ENCODE measurements at regions not wholly inside any gene's neighbourhood (a gene's known extent, or its start where the extent isn't known, plus 50 kb on each side); places are given as distances from the start of the nearest gene placed in this dataset.

DNA sequence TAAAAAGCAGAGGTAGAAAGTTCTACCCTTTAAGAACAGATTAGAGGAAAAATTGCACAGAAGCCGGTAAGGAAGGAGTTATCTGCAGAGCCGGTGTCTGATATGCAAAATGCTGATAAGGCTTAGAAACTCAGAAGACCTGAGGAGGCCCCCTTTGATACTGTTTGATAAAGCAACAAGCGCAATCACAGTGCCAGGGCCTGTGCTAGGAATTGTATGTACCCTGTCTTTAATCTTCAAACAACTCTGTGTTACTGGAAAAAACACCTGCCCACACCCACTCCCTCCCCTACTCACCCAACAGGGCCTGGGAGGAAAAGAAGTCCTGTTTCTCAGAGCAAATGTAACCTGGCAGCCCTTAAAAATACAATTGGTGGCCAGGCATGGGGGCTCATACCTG is 112.7 kb upstream of the FUT8 start:
- Histone ChIP-seq H3K36me3 (no peaks in the 10 kb centered on the region), H3K27ac (replicated peaks) (no peak overlapping the region), H3K27me3 (ENCODE audit: low read depth) (peaks cover 6% of the 10 kb centered on the region), H3K9me3 (replicated peaks) (no peaks in the 10 kb centered on the region), H3K4me1 (no peaks in the 10 kb centered on the region), H3K4me3 (no peak overlapping the region)
- DNase-seq = no peak
- intact Hi-C loops (cut with micrococcal nuclease) = no loop called here
- TF ChIP-seq, protein P1, sequence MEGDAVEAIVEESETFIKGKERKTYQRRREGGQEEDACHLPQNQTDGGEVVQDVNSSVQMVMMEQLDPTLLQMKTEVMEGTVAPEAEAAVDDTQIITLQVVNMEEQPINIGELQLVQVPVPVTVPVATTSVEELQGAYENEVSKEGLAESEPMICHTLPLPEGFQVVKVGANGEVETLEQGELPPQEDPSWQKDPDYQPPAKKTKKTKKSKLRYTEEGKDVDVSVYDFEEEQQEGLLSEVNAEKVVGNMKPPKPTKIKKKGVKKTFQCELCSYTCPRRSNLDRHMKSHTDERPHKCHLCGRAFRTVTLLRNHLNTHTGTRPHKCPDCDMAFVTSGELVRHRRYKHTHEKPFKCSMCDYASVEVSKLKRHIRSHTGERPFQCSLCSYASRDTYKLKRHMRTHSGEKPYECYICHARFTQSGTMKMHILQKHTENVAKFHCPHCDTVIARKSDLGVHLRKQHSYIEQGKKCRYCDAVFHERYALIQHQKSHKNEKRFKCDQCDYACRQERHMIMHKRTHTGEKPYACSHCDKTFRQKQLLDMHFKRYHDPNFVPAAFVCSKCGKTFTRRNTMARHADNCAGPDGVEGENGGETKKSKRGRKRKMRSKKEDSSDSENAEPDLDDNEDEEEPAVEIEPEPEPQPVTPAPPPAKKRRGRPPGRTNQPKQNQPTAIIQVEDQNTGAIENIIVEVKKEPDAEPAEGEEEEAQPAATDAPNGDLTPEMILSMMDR (IDR thresholded peaks at IDR 0.05; ENCODE audit: borderline replicate concordance) = no peak

DNA sequence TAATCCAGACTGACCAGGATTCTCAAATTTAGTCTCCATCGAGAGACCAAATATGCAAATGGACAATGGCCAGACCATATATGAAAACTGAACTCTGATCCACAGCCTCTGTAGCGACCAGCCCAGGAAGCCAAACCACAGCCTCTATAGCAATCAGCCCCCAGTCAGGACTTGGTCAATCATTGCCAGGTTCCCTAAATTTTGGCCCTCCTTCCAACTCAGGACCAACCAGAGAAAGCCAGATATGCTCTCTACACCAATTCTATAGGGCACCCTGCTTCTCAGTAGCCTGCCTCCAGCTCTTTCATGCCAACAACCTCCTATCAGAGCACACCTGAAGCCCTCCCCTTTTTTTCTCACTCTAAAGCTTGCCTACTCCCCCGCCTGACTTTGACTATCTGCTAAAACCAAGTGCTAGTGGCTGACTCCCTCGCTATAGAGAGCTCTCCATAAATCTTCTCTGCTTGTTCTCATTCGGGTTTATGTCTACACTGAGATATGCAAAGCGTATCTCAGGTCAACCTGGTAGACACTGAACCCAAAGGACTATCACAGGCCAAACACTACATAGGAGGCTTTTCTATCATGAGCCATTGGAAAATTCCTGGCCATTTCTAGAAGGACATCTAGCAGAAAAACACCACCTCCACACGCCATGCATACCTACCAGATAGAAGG is 110.5 kb upstream of the FUT8 start:
- intact Hi-C loops (cut with micrococcal nuclease) = no loop called here
- Histone ChIP-seq H3K36me3 (no peaks in the 10 kb centered on the region), H3K27me3 (ENCODE audit: low read depth) (peaks cover 6% of the 10 kb centered on the region), H3K4me1 (no peaks in the 10 kb centered on the region), H3K4me3 (no peak overlapping the region), H3K27ac (replicated peaks) (no peak overlapping the region), H3K9me3 (replicated peaks) (no peaks in the 10 kb centered on the region)
- DNase-seq = no peak
- TF ChIP-seq, protein P1 (IDR thresholded peaks at IDR 0.05; ENCODE audit: borderline replicate concordance) = no peak

DNA sequence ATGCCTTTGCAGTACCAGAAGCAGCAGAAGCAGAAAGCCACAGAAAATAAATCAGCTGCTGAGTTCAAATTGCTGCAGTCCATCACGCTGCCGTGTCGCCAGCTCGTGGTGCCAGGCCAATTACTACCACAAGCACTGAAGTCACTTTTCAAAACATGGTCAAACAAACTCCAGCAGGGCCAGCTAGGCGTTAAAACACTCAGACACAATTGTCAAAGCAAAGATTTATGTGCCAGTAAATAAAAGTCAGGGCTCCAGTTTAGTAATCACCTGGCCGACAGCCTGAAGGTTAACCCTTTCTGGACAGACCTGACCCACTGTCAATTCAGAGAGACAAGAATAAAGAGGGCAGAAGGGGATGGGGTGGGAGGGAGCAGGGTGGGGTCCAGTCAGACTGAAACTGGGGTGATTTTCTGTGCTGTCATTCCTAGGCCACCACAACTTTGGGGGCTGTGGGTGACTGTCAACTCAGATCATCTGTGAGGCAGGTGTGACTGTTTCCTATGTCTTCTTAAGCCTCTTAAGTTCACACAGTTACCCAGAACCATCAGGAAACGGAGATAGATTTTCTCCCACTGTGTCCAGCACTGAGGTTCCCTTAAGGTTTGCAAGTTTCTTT is 109.8 kb upstream of the FUT8 start:
- Histone ChIP-seq H3K4me1 (no peaks in the 10 kb centered on the region), H3K4me3 (no peak overlapping the region), H3K27ac (replicated peaks) (no peak overlapping the region), H3K9me3 (replicated peaks) (no peaks in the 10 kb centered on the region), H3K36me3 (no peaks in the 10 kb centered on the region), H3K27me3 (ENCODE audit: low read depth) (peaks cover 2% of the 10 kb centered on the region)
- TF ChIP-seq, protein P1 (IDR thresholded peaks at IDR 0.05; ENCODE audit: borderline replicate concordance) = no peak
- DNase-seq = no peak
- intact Hi-C loops (cut with micrococcal nuclease) = no loop called here

DNA sequence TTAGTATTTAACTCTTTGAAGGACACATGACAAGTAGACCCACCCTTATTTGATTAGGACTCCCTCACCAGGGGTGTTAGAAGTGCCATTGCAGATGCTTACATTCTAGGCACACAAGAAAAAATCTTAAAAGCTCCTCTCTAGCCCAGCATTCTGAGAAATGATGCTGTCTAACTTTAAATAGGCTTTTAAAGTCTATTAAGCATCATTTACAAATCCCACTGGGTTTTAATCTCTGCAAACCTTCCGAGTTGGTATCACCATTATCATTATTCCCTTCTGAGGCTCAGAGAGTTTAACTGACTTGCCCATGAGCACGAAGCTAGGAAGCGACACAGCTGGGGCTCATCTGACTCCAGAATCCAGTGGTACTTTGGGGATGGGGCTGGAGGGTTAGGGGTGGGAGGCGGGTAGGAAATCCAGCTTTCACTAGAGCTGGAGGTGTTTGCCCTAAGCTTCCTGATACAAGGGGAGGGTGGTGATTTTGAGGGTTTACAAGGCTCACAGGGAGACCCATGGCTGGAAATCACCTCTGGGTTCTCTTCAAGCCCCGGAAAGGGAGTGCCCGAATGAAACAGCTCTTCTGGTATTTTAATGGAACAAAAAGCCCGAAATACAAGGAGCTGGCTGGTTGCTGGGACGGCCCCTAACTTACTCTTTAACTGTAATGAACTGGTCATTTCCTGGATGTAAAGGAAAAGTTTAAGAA is 109.2 kb upstream of the FUT8 start:
- DNase-seq = no peak
- H3K36me3 ChIP-seq = no peaks in the 10 kb centered on the region
- intact Hi-C loops (cut with micrococcal nuclease) = no loop called here
- no peaks in the 10 kb centered on the region for H3K27me3 ChIP-seq (ENCODE audit: low read depth)
- no peaks in the 10 kb centered on the region for H3K4me1 ChIP-seq
- H3K4me3 ChIP-seq = no peak overlapping the region
- no peak overlapping the region for H3K27ac ChIP-seq (replicated peaks)
- no peaks in the 10 kb centered on the region for H3K9me3 ChIP-seq (replicated peaks)
- TF ChIP-seq, protein P1 (IDR thresholded peaks at IDR 0.05; ENCODE audit: borderline replicate concordance) = no peak

DNA sequence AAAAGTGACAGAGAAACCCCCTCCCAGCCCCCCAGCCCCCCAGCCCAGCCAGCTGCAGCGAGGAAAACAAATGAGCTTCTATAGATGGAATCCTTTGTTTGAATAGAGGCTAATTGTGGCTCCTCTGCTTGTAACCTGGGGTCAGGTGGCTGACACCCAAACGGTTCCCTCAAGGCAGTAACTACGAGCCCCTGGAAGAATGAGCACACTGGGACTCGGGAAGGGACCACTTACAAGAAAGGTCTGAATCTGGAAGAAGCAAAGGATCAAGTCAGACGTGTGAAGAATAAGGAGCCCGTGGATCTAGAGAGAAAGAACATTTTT is 108.7 kb upstream of the FUT8 start:
- intact Hi-C loops (cut with micrococcal nuclease) = no loop called here
- H3K4me3 ChIP-seq = no peak overlapping the region
- no peaks in the 10 kb centered on the region for H3K9me3 ChIP-seq (replicated peaks)
- H3K36me3 ChIP-seq = no peaks in the 10 kb centered on the region
- no peaks in the 10 kb centered on the region for H3K27me3 ChIP-seq (ENCODE audit: low read depth)
- no peaks in the 10 kb centered on the region for H3K4me1 ChIP-seq
- no peak for DNase-seq
- TF ChIP-seq, protein P1 (IDR thresholded peaks at IDR 0.05; ENCODE audit: borderline replicate concordance) = no peak
- no peak overlapping the region for H3K27ac ChIP-seq (replicated peaks)
